Osteocyte (in vitro differentiated cells): ENCODE measurements at regions not wholly inside any gene's neighbourhood (a gene's known extent, or its start where the extent isn't known, plus 50 kb on each side); places are given as distances from the start of the nearest gene placed in this dataset.

Source experiments
- DNase-seq: peaks from one replicate; pipeline ENCODE4 v3.0.0; 2021; ENCODE audit warnings: mixed read lengths; ENCODE audit not compliant: unreplicated experiment; ENCODE audit errors: extremely low spot score
- H3K27ac Mint-ChIP-seq: one replicate; pipeline ENCODE4 v1.8.0; 2021; ENCODE audit warnings: mild to moderate bottlenecking, mixed read lengths; ENCODE audit not compliant: unreplicated experiment
- H3K27me3 Mint-ChIP-seq: one replicate; pipeline ENCODE4 v1.8.0; 2021; ENCODE audit warnings: mixed read lengths; ENCODE audit not compliant: unreplicated experiment
- H3K36me3 Mint-ChIP-seq: one replicate; pipeline ENCODE4 v1.8.0; 2021; ENCODE audit warnings: mixed read lengths; ENCODE audit not compliant: unreplicated experiment
- H3K4me1 Mint-ChIP-seq: one replicate; pipeline ENCODE4 v1.8.0; 2021; ENCODE audit warnings: mixed read lengths; ENCODE audit not compliant: unreplicated experiment
- H3K4me3 Mint-ChIP-seq: one replicate; pipeline ENCODE4 v1.8.0; 2021; ENCODE audit warnings: mild to moderate bottlenecking, moderate library complexity, mixed read lengths; ENCODE audit not compliant: unreplicated experiment
- H3K9me3 Mint-ChIP-seq: one replicate; pipeline ENCODE4 v1.8.0; 2021; ENCODE audit warnings: mixed read lengths; ENCODE audit not compliant: unreplicated experiment
- TF ChIP-seq, protein P1 (sequence below): fragments of 200-600 bp; sonication (generic); IDR thresholded peaks from 2 replicates; pipeline ENCODE4 v1.5.0; 2021; ENCODE audit warnings: antibody characterized with exemption, mild to moderate bottlenecking, moderate library complexity

- H3K9me3 Mint-ChIP-seq = no peaks in the 10 kb centered on the region
- no peak for DNase-seq
- TF ChIP-seq, protein P1, sequence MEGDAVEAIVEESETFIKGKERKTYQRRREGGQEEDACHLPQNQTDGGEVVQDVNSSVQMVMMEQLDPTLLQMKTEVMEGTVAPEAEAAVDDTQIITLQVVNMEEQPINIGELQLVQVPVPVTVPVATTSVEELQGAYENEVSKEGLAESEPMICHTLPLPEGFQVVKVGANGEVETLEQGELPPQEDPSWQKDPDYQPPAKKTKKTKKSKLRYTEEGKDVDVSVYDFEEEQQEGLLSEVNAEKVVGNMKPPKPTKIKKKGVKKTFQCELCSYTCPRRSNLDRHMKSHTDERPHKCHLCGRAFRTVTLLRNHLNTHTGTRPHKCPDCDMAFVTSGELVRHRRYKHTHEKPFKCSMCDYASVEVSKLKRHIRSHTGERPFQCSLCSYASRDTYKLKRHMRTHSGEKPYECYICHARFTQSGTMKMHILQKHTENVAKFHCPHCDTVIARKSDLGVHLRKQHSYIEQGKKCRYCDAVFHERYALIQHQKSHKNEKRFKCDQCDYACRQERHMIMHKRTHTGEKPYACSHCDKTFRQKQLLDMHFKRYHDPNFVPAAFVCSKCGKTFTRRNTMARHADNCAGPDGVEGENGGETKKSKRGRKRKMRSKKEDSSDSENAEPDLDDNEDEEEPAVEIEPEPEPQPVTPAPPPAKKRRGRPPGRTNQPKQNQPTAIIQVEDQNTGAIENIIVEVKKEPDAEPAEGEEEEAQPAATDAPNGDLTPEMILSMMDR = no peak
- no peaks in the 10 kb centered on the region for H3K4me1 Mint-ChIP-seq
- no peak overlapping the region for H3K4me3 Mint-ChIP-seq
- peaks cover 9% of the 10 kb centered on the region for H3K27me3 Mint-ChIP-seq
- H3K36me3 Mint-ChIP-seq = no peaks in the 10 kb centered on the region
- H3K27ac Mint-ChIP-seq = no peak overlapping the region
Measured at GRCh38 chr3:8153800-8154199, 347.8 kb upstream of the LMCD1 start.

DNA sequence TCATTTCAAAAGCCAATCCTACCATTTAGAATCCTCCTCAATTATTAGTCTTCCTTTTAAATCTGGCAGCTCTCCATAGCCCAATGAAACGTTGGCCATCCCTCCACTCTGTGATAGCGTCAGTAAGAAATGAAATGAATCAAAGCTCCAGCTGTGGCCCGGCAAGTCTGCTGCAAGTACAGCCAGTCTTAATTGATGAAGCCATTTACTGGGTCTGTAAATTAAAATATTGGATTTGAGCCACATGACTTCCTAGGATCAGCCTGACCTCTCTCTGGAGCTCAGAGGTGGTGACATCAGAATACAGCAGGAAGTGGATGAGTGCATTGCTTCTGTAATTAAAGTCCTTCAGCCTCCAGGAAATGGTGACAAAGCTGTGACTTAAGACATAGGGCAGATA lies 347.0 kb upstream of the LMCD1 start:
- Mint-ChIP-seq H3K27me3 (peaks cover 10% of the 10 kb centered on the region), H3K4me3 (no peak overlapping the region), H3K27ac (no peak overlapping the region), H3K9me3 (no peaks in the 10 kb centered on the region), H3K36me3 (no peaks in the 10 kb centered on the region), H3K4me1 (no peaks in the 10 kb centered on the region)
- DNase-seq = no peak
- TF ChIP-seq, protein P1 = no peak

GRCh38 chr3:8156138-8156537 lies 345.5 kb upstream of the LMCD1 start:
- H3K4me3 Mint-ChIP-seq = no peak overlapping the region
- peaks cover 8% of the 10 kb centered on the region for H3K27me3 Mint-ChIP-seq
- no peaks in the 10 kb centered on the region for H3K4me1 Mint-ChIP-seq
- H3K27ac Mint-ChIP-seq = no peak overlapping the region
- no peaks in the 10 kb centered on the region for H3K9me3 Mint-ChIP-seq
- no peak for DNase-seq
- TF ChIP-seq, protein P1 = no peak
- H3K36me3 Mint-ChIP-seq = no peaks in the 10 kb centered on the region

DNA sequence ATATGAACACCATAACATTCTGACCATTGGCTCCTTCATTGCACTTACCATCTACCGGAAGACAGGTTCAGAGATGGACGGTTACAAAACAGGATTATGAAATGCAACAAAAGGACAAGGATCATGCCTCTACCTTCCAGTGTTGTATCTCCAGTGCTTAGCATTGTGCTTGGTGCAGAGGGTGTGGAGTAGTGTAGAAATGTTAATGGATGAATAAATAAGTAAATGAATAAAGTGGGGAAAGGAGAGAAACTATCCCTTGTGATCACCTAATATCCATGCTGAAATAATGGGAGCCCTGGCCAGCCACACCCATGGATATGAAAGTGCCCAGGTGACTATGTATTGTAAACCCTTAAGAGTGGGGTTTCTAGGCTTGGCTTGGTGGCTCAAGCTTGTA lies 344.8 kb upstream of the LMCD1 start:
- peaks cover 8% of the 10 kb centered on the region for H3K27me3 Mint-ChIP-seq
- no peaks in the 10 kb centered on the region for H3K4me1 Mint-ChIP-seq
- TF ChIP-seq, protein P1 = no peak
- no peak overlapping the region for H3K4me3 Mint-ChIP-seq
- no peaks in the 10 kb centered on the region for H3K36me3 Mint-ChIP-seq
- no peak overlapping the region for H3K27ac Mint-ChIP-seq
- H3K9me3 Mint-ChIP-seq = no peaks in the 10 kb centered on the region
- no peak for DNase-seq

DNA sequence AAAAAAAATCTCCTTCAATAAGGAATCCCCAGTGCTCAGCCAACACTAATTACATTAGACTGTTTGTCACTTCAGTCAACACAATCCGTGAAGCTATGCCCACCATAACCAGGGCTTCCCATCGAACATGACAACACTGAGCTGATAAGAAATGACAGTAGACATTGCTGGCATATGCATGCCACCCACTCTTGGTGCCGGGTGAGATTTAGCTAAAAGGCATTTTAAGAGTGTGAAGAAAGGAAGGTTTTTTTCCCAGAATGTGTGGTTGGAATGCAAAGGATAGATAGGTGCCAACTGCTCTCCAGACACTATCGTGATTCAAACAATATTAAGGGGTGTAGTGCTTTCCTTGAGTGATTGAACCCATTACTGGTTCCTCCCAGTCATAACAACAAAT lies 344.0 kb upstream of the LMCD1 start:
- TF ChIP-seq, protein P1 = no peak
- no peak overlapping the region for H3K27ac Mint-ChIP-seq
- no peak for DNase-seq
- H3K9me3 Mint-ChIP-seq = no peaks in the 10 kb centered on the region
- H3K4me1 Mint-ChIP-seq = no peaks in the 10 kb centered on the region
- H3K4me3 Mint-ChIP-seq = no peak overlapping the region
- no peaks in the 10 kb centered on the region for H3K36me3 Mint-ChIP-seq
- peaks cover 8% of the 10 kb centered on the region for H3K27me3 Mint-ChIP-seq
